Naive thymus-derived CD8-positive, alpha-beta T cell (primary cell): ENCODE measurements at regions not wholly inside any gene's neighbourhood (a gene's known extent, or its start where the extent isn't known, plus 50 kb on each side); places are given as distances from the start of the nearest gene placed in this dataset.
"Not testable (repeated sequence)": the region's sequence is repeated elsewhere in the genome, so short reads cannot be mapped to it uniquely, and the experiment has no call there.

Source experiments
- ATAC-seq, 2 donors: fragments of 150-1000 bp; cut with Tn5 transposase in 1 of 2; sonication (Bioruptor Pico), chemical (Tn5 transposase) in 1 of 2; 1 replicate in 1 of 2; 2 replicates in 1 of 2; pipeline ENCODE4 v1.10.0; 2021; ENCODE audit warnings: mild to moderate bottlenecking in 2 of 2, moderate library complexity in 2 of 2
- POLR2A ChIA-PET: fragments of 350-600 bp; sonication (Branson Sonifier 250); formaldehyde crosslinking; loops from one replicate; lab custom pipeline; 2021; ENCODE audit warnings: antibody characterized with exemption; lab: Charles Lee
- DNase-seq, 10 donors: peaks; one replicate each; pipeline versions ENCODE4 v3.0.0 to v3.0.0-alpha.2; 2020 to 2022
- H3K27ac Mint-ChIP-seq, 10 donors: one replicate each; pipeline ENCODE4 v1.8.0; 2020 to 2022; ENCODE audit warnings: mild to moderate bottlenecking in 10 of 10, mixed read lengths in 10 of 10, moderate library complexity in 4 of 10, inconsistent platforms in 1 of 10
- H3K27me3 Mint-ChIP-seq, 5 donors: one replicate each; pipeline ENCODE4 v1.8.0; 2021 to 2022; ENCODE audit warnings: mixed read lengths in 5 of 5
- H3K36me3 Mint-ChIP-seq, 3 donors: one replicate each; pipeline ENCODE4 v1.8.0; 2020 to 2022; ENCODE audit warnings: mixed read lengths in 3 of 3, mild to moderate bottlenecking in 2 of 3, inconsistent platforms in 1 of 3
- H3K4me1 Mint-ChIP-seq, 4 donors: one replicate each; pipeline ENCODE4 v1.8.0; 2021 to 2022; ENCODE audit warnings: mixed read lengths in 4 of 4
- H3K4me3 Mint-ChIP-seq, 10 donors: one replicate each; pipeline ENCODE4 v1.8.0; 2020 to 2022; ENCODE audit warnings: mild to moderate bottlenecking in 10 of 10, mixed read lengths in 10 of 10, moderate library complexity in 6 of 10, inconsistent platforms in 1 of 10
- H3K9me3 Mint-ChIP-seq, 9 donors: one replicate each; pipeline ENCODE4 v1.8.0; 2020 to 2022; ENCODE audit warnings: mixed read lengths in 9 of 9, mild to moderate bottlenecking in 3 of 9, inconsistent platforms in 1 of 9, moderate library complexity in 1 of 9

DNA sequence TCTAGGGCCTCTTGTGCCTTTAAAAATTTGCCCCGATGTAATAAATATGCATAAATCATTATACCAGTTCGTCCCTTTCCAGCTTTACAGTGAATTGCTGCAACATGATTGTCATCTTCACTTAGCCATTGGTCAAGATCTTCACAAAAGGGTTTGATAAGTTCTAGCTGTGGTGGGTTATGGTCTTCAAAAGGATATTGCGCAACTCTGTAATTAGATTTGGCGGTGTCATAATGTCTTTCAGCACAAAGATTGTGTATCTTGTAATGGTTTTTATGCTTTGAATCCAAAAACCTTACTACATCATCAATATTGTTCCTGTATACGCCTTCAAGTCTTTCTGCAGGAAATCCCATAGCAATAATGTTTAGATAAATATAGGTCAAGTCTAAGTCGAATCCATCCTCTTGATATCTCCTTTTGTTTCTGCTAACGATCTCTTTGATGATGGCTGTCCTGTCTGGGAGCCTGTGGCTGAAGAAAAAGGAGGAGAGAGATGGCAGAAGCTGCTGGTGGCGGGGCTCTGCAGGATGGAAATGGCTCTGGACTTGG lies 119.1 kb upstream of the PRSS3 start:
- Mint-ChIP-seq H3K27me3 (peaks cover 46 to 89% (median 67%) of the 10 kb centered on the region in 5 donors), H3K9me3 (peaks cover 0 to 19% (median 5%) of the 10 kb centered on the region in 9 donors), H3K4me3 (peak overlapping the region; percentile 57 to 95 (median 78)), H3K4me1 (peaks cover 1 to 12% (median 9%) of the 10 kb centered on the region in 4 donors), H3K27ac (peak overlapping the region in 1 of 10 donors; percentile 20), H3K36me3 (peaks cover 0 to 10% (median 0%) of the 10 kb centered on the region in 3 donors)
- POLR2A ChIA-PET, ATAC-seq, DNase-seq: not testable (repeated sequence)

DNA sequence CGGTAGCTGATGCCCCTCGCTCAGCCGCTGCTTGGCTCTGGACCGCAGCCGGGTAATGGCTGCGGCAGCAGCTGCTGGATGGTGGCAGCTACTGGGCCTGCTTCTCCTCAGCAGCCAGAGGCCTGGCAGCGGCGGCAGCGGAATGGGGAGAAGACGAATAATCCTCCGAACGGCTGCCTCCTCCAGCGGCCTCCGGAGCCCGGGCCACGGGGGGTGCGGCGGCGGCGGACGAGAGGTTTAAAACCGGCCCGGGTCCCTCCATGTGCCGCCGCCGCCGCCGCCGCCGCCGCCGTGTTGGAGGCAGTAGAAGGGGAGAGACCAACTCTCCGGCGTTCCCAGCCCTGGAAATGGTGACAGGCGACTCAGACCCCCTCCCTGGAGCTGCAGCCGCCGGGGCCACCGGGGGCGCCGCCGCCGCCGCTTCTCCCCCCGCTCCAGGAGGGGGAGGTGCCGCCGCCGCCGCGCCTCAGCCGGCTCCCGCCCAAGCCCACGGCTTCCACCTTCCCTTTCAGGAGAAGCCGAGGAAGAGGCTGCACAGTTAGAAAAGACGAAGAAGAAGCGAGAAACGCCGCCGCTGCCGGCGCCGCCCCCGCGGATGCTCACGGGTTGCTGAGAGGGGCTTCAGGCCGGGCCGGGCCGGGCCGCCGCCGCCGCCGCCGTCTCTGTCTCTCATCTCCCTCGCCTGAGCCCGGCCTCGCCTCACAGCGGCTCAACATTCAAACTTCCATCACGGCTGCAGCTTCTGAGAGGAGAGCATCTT lies 118.4 kb upstream of the PRSS3 start:
- H3K4me1 Mint-ChIP-seq: peaks cover 1 to 12% (median 9%) of the 10 kb centered on the region in 4 donors
- H3K27ac Mint-ChIP-seq: peak overlapping the region in 1 of 10 donors; percentile 12
- peaks cover 43 to 89% (median 64%) of the 10 kb centered on the region in 5 donors for H3K27me3 Mint-ChIP-seq
- peak in 7 of 10 donors; percentile 3 to 27 (median 15) for DNase-seq
- POLR2A ChIA-PET: no interaction called here
- peaks cover 0 to 12% (median 0%) of the 10 kb centered on the region in 9 donors for H3K9me3 Mint-ChIP-seq
- H3K4me3 Mint-ChIP-seq: peak overlapping the region; percentile 82 to 98 (median 92)
- peaks cover 0 to 6% (median 0%) of the 10 kb centered on the region in 3 donors for H3K36me3 Mint-ChIP-seq
- peak; percentile 73 to 76 for ATAC-seq

DNA sequence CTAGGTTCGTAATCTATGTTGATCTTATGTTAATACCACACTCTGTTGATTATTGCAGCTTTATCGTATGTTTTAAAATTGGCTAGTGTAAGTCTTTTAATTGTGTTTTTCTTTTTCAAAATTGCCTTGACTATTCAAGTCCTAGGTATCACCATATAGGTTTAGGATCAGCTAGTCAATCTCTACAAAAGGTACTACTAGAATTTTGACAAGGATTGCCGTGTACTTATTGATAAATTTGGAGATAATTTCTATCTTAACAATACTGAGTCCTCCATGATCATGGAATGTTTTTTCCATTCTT lies 117.9 kb upstream of the PRSS3 start:
- Mint-ChIP-seq H3K27ac (peak overlapping the region in 1 of 10 donors; percentile 12), H3K27me3 (peaks cover 44 to 91% (median 66%) of the 10 kb centered on the region in 5 donors), H3K36me3 (peaks cover 0 to 6% (median 0%) of the 10 kb centered on the region in 3 donors), H3K9me3 (peaks cover 0 to 9% (median 0%) of the 10 kb centered on the region in 9 donors), H3K4me3 (peak overlapping the region; percentile 82 to 98 (median 92)), H3K4me1 (peaks cover 1 to 12% (median 9%) of the 10 kb centered on the region in 4 donors)
- ATAC-seq (no peak), DNase-seq (no peak)
- POLR2A ChIA-PET: no interaction called here

DNA sequence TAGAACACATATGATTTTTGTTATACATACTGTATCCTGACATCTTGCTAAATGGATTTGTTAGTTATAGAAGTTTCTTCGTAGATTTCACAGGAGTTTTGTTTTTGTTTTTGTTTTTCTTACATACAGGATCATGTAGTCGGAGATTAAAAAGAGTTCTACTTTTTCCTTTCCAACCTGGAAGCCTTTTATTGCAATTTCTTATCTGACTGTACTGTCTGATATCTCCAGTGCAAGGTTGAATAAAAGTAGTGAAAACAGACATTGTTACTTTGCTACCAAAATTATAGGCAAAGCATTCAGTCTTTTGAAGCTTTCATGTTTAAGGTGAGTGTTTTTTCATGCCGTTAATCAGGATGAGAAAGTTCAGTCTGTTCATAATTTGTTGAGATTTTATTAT lies 117.4 kb upstream of the PRSS3 start:
- no peak for ATAC-seq
- H3K4me3 Mint-ChIP-seq: peak overlapping the region in 3 of 10 donors; percentile 6 to 98 (median 88)

DNA sequence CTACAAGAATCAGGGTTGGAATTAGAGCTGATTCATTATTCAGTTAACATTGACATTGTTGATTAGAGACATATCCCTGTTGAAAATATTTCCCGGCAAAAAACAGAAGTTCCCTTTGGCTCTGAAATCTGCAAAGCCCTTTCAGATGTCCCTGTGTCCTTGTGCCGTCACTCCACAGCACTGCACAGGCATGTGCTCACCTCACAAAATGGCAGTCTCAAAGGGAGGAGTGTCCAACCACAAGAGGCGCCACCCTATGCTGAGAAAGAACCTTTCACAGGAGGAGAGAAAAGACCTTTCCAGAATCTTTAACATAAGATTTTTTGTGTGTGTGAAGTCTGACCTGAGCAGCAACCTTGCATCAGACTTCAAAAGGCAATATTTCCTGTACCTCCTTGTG lies 112.8 kb upstream of the PRSS3 start:
- Mint-ChIP-seq H3K9me3 (no peaks in the 10 kb centered on the region), H3K27me3 (peaks cover 40 to 75% (median 51%) of the 10 kb centered on the region in 5 donors), H3K4me1 (peaks cover 0 to under 1% (median 0%) of the 10 kb centered on the region in 4 donors), H3K27ac (no peak overlapping the region), H3K36me3 (no peaks in the 10 kb centered on the region), H3K4me3 (no peak overlapping the region)
- POLR2A ChIA-PET: no interaction called here
- ATAC-seq (no peak), DNase-seq (no peak)

More for the DNA sequence above, 117.4 kb upstream of the PRSS3 start:
- H3K36me3 Mint-ChIP-seq: peaks cover 0 to 6% (median 0%) of the 10 kb centered on the region in 3 donors
- POLR2A ChIA-PET: no interaction called here
- H3K27me3 Mint-ChIP-seq: peaks cover 42 to 91% (median 66%) of the 10 kb centered on the region in 5 donors
- no peak overlapping the region for H3K27ac Mint-ChIP-seq
- peaks cover 1 to 12% (median 9%) of the 10 kb centered on the region in 4 donors for H3K4me1 Mint-ChIP-seq
- DNase-seq: no peak
- H3K9me3 Mint-ChIP-seq: peaks cover 0 to 4% (median 0%) of the 10 kb centered on the region in 9 donors

DNA sequence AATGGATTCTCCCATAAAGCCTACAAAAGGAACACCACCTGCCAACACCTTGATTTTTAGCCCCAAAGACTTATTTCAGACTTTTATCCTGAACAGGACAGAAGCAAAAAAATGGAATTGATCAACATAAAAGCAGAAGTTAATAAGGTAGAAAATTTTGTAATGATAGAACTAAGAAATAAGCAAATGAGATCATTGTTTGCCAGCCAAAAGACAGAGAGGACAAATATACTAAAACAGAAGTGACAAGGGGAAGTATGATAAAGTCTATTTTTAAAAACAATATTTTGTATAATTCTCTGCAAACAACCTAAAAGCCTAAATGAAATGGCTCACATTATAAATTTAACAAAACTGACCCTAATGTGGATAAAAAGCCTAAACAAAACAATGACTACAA lies 110.5 kb upstream of the PRSS3 start:
- Mint-ChIP-seq H3K27me3 (peaks cover 36 to 52% (median 37%) of the 10 kb centered on the region in 5 donors), H3K36me3 (no peaks in the 10 kb centered on the region), H3K4me3 (no peak overlapping the region), H3K27ac (no peak overlapping the region), H3K4me1 (no peaks in the 10 kb centered on the region), H3K9me3 (no peaks in the 10 kb centered on the region)
- no peak for DNase-seq
- POLR2A ChIA-PET: no interaction called here
- ATAC-seq: no peak

DNA sequence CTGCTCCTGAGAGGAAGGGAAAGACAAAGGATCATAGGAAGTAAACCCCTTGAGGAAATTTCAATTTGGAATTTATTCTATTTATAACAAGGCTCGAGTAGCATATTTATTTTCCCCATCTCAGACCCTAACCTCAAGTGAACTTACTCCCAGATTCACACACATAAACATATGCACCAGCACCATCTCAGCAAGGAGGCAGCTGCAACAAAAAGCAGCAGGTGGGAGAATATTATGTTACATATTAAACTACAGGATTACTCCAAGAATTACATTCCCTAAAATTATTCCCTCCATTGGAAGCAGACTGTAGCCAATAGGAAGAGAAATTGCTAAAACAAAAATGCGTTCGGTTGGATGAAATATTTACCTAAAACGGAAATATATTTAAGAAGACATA lies 108.4 kb upstream of the PRSS3 start:
- H3K4me3 Mint-ChIP-seq: no peak overlapping the region
- no peaks in the 10 kb centered on the region for H3K36me3 Mint-ChIP-seq
- POLR2A ChIA-PET: no interaction called here
- H3K27me3 Mint-ChIP-seq: peaks cover 23 to 42% (median 33%) of the 10 kb centered on the region in 5 donors
- no peaks in the 10 kb centered on the region for H3K9me3 Mint-ChIP-seq
- peaks cover 0 to 6% (median 0%) of the 10 kb centered on the region in 4 donors for H3K4me1 Mint-ChIP-seq
- no peak overlapping the region for H3K27ac Mint-ChIP-seq
- no peak for DNase-seq
- no peak for ATAC-seq

DNA sequence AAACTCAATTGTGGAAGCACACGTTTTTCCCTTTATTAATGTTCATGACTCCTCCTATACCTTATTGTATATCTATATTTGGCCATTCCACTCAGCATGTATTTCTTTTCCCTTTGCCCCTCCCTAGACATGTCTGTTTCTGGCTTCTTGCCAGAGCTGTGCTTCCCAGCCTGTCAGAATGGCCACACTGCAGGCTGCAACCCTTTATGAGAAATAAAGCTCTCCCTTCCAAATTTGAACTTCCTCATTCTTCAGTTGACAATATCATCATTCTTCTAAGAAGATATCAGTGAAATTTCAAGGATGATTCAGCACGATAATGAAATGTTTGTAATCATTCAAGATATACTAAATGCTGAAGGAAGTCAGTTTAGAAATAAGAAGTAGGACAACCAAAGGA lies 107.6 kb upstream of the PRSS3 start:
- no peak for DNase-seq
- POLR2A ChIA-PET: no interaction called here
- H3K4me1 Mint-ChIP-seq: peaks cover 0 to 6% (median 0%) of the 10 kb centered on the region in 4 donors
- no peak overlapping the region for H3K4me3 Mint-ChIP-seq
- H3K27ac Mint-ChIP-seq: no peak overlapping the region
- H3K9me3 Mint-ChIP-seq: no peaks in the 10 kb centered on the region
- no peaks in the 10 kb centered on the region for H3K36me3 Mint-ChIP-seq
- no peak for ATAC-seq
- peaks cover 15 to 37% (median 28%) of the 10 kb centered on the region in 5 donors for H3K27me3 Mint-ChIP-seq

DNA sequence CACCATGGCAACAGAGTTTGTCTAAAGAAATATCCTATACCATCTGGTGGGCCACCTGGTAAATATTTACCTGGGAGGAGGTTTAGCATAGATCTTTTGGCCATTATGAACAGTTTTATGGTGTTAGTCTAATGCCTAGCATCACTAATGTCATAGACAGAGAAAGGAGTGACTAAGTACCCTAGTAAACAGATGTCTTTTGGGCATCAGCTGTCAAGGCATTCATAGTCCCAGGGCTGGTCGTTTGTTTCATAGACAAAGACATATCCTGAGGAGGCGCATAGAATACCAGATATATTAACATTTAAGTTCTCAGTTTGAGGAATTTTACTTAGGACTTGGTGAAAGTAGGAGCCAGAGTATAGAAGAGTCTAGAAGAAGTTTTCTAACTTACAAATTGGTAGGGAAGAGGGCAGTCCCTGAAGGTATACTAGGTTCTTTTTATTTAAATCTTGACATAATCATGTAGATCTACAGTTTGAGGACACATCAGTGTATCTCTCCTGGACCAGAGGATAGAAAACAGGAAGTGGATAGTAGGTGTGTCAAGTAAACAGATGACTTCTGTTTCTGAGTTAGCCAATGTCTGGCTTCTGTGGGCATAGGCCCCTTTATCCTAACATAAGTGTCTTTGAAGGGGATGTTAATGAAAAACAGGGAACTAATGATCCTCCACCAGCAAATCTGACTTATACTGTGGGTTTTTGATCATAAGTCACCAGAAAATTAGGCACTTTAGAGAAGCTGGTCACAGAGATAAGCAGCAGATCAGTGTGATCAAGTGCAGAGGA lies 105.0 kb upstream of the PRSS3 start:
- Mint-ChIP-seq H3K9me3 (no peaks in the 10 kb centered on the region), H3K27me3 (peaks cover 11 to 36% (median 23%) of the 10 kb centered on the region in 5 donors), H3K36me3 (no peaks in the 10 kb centered on the region), H3K4me3 (no peak overlapping the region), H3K27ac (no peak overlapping the region), H3K4me1 (peaks cover 0 to 8% (median 6%) of the 10 kb centered on the region in 4 donors)
- POLR2A ChIA-PET: no interaction called here
- DNase-seq: no peak
- no peak for ATAC-seq

DNA sequence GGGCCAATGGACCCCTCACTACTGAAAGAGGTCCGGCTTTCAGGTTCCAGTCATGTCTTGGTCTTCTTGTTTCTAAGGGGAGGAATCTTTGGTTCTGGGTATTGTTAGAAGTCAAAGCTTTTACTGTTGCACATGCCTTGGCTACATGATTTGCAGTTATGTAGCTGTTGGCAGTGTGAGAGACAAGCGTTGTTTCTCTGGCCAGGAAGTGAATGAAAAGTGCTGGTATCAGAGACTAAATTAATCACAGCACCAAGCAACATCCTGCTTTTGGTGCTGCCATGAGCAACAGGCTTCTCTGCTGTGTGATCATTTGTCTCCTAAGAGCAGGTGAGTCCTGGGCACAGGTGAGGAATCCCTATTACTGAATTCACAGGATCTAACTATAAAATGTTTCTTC lies 100.1 kb upstream of the PRSS3 start:
- Mint-ChIP-seq H3K4me1 (peaks cover 7 to 18% (median 13%) of the 10 kb centered on the region in 4 donors), H3K9me3 (no peaks in the 10 kb centered on the region), H3K36me3 (peaks cover 0 to 2% (median 0%) of the 10 kb centered on the region in 3 donors)

DNA sequence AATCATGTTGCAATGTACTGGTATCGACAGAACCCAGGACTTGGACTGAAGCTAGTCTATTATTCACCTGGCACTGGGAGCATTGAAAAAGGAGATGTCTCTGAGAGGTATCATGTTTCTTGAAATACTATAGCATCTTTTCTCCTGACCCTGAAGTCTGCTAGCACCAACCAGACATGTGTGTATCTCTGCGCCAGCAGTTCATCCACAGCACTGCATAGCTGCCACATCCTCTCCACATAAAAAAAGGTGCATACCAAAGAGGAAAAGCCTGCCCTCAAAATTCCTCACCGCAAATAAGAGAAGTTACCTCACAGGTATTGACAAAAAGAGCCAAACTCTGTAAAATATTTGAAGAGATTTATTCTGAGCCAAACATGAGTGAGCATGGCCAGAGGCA lies 99.5 kb upstream of the PRSS3 start:
- POLR2A ChIA-PET: interaction anchor here (0.5 kb wide), 1 partner anchor 35 kb away, joined by 3 read pairs; no protein-coding TSS in a partner anchor
- Mint-ChIP-seq H3K27ac (no peak overlapping the region), H3K4me1 (peaks cover 7 to 18% (median 11%) of the 10 kb centered on the region in 4 donors), H3K27me3 (peaks cover 12 to 56% (median 24%) of the 10 kb centered on the region in 5 donors), H3K9me3 (no peaks in the 10 kb centered on the region), H3K4me3 (peak overlapping the region in 2 of 10 donors; percentile 3 to 24), H3K36me3 (peaks cover 0 to 2% (median 0%) of the 10 kb centered on the region in 3 donors)
- DNase-seq: peak in 2 of 10 donors; percentile 18 to 21
- peak in 1 of 2 donors; percentile 70 for ATAC-seq

More for the DNA sequence above, 100.1 kb upstream of the PRSS3 start:
- Mint-ChIP-seq H3K4me3 (no peak overlapping the region), H3K27ac (no peak overlapping the region), H3K27me3 (peaks cover 12 to 61% (median 26%) of the 10 kb centered on the region in 5 donors)
- POLR2A ChIA-PET: no interaction called here
- ATAC-seq (no peak), DNase-seq (no peak)

DNA sequence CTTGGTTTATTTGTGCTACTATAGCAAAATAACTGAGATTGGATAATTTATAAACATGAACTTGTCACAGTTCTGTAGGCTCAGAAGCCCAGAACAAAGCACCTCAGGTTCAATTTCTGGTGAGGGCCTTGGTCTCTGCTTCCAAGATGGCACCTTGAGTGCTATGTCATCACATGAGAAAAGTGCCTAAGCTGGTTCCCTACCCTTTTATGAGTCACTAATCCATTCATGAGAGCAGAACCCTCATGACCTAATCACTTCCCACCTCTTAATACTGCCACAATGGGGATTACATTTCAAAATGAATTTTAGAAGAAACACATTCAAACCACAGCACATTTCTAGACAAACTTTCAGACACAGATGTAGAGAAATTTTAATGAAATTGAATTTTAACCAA lies 98.2 kb upstream of the PRSS3 start:
- H3K27me3 Mint-ChIP-seq: peaks cover 12 to 53% (median 25%) of the 10 kb centered on the region in 5 donors
- H3K4me1 Mint-ChIP-seq: peaks cover 7 to 18% (median 12%) of the 10 kb centered on the region in 4 donors
- POLR2A ChIA-PET: no interaction called here
- no peaks in the 10 kb centered on the region for H3K9me3 Mint-ChIP-seq
- ATAC-seq: no peak
- DNase-seq: no peak
- no peak overlapping the region for H3K4me3 Mint-ChIP-seq
- peaks cover 0 to 2% (median 0%) of the 10 kb centered on the region in 3 donors for H3K36me3 Mint-ChIP-seq
- no peak overlapping the region for H3K27ac Mint-ChIP-seq
